ENCODE measurements at regions not wholly inside any gene's neighbourhood (a gene's known extent, or its start where the extent isn't known, plus 50 kb on each side); places are given as distances from the start of the nearest gene placed in this dataset.

GRCh38 chr2:59761966-59762365, 791.5 kb downstream of the BCL11A start (continued):
- TF ChIP-seq ZNF687 (IDR thresholded peaks at IDR 0.05) (no peak), MEF2B (IDR thresholded peaks at IDR 0.05; ENCODE audit: partially characterized antibody, poor library complexity, severe bottlenecking) (no peak), PAX8 (IDR thresholded peaks at IDR 0.05) (no peak), PAX5 (IDR thresholded peaks at IDR 0.05; ENCODE audit: borderline replicate concordance, low read depth, low read length) (no peak), ZNF24 (IDR thresholded peaks at IDR 0.05) (no peak), IRF3 (IDR thresholded peaks at IDR 0.05) (no peak), NRF1 (conservative IDR thresholded peaks at IDR 0.05; ENCODE audit: low read depth, low read length) (no peak), ZNF384 (IDR thresholded peaks at IDR 0.05; ENCODE audit: borderline replicate concordance, low read depth, low read length) (no peak)
- TF ChIP-seq, protein P1, sequence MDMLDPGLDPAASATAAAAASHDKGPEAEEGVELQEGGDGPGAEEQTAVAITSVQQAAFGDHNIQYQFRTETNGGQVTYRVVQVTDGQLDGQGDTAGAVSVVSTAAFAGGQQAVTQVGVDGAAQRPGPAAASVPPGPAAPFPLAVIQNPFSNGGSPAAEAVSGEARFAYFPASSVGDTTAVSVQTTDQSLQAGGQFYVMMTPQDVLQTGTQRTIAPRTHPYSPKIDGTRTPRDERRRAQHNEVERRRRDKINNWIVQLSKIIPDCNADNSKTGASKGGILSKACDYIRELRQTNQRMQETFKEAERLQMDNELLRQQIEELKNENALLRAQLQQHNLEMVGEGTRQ (IDR thresholded peaks at IDR 0.05; ENCODE audit: borderline replicate concordance, low read depth, low read length) = no peak

Data from GM12878 (cell line).